Activated naive CD4-positive, alpha-beta T cell treated with anti-CD3 and anti-CD28 coated beads, Interleukin-2, amount 50 U/mL, for 24 hours (primary cell): ENCODE measurements at regions not wholly inside any gene's neighbourhood (a gene's known extent, or its start where the extent isn't known, plus 50 kb on each side); places are given as distances from the start of the nearest gene placed in this dataset.

ENCODE experiments used
- H3K27ac Mint-ChIP-seq: one replicate; pipeline ENCODE4 v1.8.0; 2021; ENCODE audit warnings: mild to moderate bottlenecking, mixed read lengths
- H3K27me3 Mint-ChIP-seq: one replicate; pipeline ENCODE4 v1.8.0; 2021; ENCODE audit warnings: mixed read lengths
- H3K36me3 Mint-ChIP-seq: one replicate; pipeline ENCODE4 v1.8.0; 2021; ENCODE audit warnings: mixed read lengths
- H3K4me1 Mint-ChIP-seq: one replicate; pipeline ENCODE4 v1.8.0; 2021; ENCODE audit warnings: mixed read lengths
- H3K4me3 Mint-ChIP-seq: one replicate; pipeline ENCODE4 v1.8.0; 2021; ENCODE audit warnings: mild to moderate bottlenecking, mixed read lengths
- H3K9me3 Mint-ChIP-seq: one replicate; pipeline ENCODE4 v1.8.0; 2021; ENCODE audit warnings: mixed read lengths

DNA sequence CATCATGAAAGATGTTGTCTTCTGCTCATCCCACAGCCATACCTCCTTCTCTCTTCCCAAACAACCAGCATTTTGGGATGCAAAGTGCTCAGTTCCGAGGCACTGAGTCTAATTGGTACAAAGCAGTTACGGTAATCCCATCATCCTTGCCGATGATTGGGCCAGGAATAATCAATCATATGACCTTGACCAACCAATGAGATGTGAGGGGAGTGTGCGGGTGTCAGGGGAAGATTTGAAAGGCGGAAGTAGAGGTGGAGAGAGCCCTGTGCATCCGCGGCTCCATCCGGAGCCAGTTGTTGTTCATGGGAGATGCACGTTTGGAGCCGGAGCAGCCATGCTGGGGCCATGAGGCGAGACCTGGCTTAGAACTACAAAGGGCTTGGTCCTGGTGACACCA is 67.3 kb downstream of the SYNE3 start:
- Mint-ChIP-seq H3K27me3 (no peaks in the 10 kb centered on the region), H3K4me1 (peaks cover 4% of the 10 kb centered on the region), H3K4me3 (no peak overlapping the region), H3K9me3 (no peaks in the 10 kb centered on the region), H3K36me3 (peaks cover 6% of the 10 kb centered on the region), H3K27ac (no peak overlapping the region)

DNA sequence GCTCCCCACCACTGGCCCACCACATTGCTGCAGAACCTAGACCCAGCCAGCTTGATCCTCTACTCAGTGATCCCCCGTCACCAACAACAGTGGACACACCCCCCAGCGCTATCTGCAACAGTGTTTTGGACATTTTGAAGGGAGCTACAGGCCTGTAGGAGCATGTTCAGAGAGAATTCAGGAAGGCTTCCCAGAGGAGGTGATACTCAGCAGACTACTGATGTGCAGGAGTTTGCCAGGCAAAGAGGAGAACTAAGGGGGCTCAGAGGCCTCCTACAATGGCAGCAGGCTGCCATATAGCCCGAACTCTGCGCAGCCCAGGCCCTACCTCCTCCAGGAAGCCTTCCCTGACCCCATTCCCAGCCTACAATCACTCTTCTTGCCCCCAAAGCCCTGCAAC is 70.0 kb downstream of the SYNE3 start:
- Mint-ChIP-seq H3K27me3 (no peaks in the 10 kb centered on the region), H3K27ac (peak overlapping the region; percentile 41), H3K4me1 (peaks cover 5% of the 10 kb centered on the region), H3K9me3 (no peaks in the 10 kb centered on the region), H3K36me3 (peaks cover 8% of the 10 kb centered on the region), H3K4me3 (no peak overlapping the region)

DNA sequence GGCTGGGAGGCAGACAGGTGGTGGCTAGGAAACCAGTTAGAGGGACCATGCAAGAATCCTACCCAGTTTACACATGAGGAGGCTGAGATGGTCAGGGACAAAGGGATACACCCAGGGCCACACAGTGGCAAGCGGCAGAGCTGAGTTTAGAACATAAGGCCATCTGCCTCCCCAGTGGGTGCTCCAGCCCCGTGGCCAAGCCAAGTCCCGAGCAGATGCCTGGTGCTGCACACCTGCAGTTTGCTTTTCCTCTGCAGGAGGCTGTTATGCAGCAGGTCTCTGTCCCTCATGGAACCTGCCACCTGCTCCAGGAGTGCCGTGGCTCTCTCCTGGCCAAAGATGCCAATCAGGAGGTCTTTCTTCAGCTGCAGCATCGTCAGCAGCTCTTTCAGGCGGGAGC is 70.8 kb downstream of the SYNE3 start:
- no peak overlapping the region for H3K4me3 Mint-ChIP-seq
- peak overlapping the region; percentile 26 for H3K27ac Mint-ChIP-seq
- H3K4me1 Mint-ChIP-seq = peaks cover 5% of the 10 kb centered on the region
- peaks cover 7% of the 10 kb centered on the region for H3K36me3 Mint-ChIP-seq
- H3K27me3 Mint-ChIP-seq = no peaks in the 10 kb centered on the region
- H3K9me3 Mint-ChIP-seq = no peaks in the 10 kb centered on the region

DNA sequence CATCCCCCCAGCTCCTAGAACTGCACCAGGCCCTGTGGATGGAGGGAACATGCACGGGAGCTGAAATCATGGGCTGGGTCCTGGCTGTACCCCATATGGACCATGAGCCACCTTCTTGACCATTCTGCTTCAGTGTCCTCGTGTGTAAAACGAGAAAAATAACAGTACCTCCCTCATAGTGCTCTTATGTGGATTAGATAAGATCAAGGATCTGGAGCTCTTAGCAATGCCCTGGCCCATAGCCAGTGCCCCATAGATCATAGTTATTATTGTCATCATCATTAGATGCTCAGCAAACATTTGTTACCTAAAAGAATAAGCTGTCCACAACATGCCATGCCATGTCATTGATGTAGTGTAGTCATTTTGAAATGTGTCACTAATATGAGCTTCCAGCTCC is 71.3 kb downstream of the SYNE3 start:
- Mint-ChIP-seq H3K4me1 (peaks cover 5% of the 10 kb centered on the region), H3K9me3 (no peaks in the 10 kb centered on the region), H3K4me3 (no peak overlapping the region), H3K36me3 (peaks cover 7% of the 10 kb centered on the region), H3K27ac (peak overlapping the region; percentile 26), H3K27me3 (no peaks in the 10 kb centered on the region)

DNA sequence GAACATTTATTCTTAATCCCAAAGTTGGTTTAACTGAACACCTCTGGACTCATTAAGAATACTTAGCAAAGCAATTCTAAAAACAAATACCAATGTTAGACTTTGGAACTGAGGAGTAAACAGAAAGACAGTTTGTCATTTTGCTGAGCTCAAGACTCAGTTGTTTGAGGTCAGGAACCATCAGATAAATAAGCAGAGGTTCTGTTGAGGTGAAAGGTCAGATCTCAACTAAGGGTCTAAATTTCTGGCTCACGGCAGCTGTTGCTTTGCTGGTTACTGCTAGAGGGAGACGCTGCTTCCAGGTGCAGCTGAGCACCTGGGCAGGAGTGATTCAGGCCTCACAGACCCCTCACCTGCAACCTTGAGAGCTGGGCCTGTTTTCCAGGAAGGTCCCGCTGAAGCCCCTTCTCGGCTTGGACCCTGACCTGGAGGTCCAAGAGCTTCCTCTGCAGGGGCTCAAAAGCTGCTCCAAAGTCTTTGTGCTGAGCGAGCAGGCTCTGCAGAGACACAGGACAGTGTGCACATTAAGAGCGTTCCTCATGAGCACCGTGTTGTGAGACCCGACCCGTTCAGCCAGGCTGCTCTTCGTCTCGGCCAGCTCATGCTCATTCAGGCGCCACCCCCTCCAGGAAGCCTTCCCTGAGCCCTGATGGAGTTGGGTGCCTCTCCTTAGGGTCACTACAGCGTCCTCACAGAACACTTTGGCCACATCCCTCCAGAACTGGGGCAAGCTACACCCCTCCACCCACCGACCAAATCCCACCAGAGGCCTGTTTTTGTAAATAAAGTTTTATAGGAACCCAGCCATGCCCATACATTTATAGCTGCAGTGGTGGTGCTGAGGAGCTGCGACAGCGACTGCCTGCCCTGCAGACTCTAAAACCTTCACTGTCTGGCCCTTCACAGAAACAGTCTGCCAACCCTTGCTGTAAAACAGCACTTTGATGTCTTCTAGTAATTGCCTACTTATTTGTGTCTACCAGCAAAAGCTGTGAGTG is 72.0 kb downstream of the SYNE3 start:
- peak overlapping the region; percentile 26 for H3K27ac Mint-ChIP-seq
- peaks cover 7% of the 10 kb centered on the region for H3K36me3 Mint-ChIP-seq
- H3K27me3 Mint-ChIP-seq = no peaks in the 10 kb centered on the region
- no peak overlapping the region for H3K4me3 Mint-ChIP-seq
- no peaks in the 10 kb centered on the region for H3K9me3 Mint-ChIP-seq
- peaks cover 5% of the 10 kb centered on the region for H3K4me1 Mint-ChIP-seq

DNA sequence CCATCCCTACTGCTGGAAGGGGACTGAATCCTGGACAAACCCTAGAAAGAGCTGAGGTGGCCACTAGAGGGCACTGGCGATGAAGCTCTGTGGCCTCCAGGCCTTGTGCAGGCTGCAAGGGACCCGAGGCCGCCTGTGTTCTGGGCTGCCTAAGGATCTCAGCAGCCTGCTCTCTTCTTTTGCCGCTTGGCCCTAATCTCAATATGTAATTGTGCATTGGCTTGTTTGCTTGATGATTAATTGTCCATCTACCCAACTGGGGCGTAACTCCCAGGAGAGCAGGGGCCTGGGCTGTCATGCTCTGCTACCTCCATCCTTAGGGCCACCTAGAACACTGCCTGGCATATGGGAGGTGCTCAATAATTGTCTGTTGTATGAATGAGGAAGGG is 73.8 kb downstream of the SYNE3 start:
- H3K4me1 Mint-ChIP-seq = peaks cover 5% of the 10 kb centered on the region
- H3K27me3 Mint-ChIP-seq = no peaks in the 10 kb centered on the region
- no peak overlapping the region for H3K27ac Mint-ChIP-seq
- peaks cover 4% of the 10 kb centered on the region for H3K36me3 Mint-ChIP-seq
- H3K9me3 Mint-ChIP-seq = no peaks in the 10 kb centered on the region
- no peak overlapping the region for H3K4me3 Mint-ChIP-seq

DNA sequence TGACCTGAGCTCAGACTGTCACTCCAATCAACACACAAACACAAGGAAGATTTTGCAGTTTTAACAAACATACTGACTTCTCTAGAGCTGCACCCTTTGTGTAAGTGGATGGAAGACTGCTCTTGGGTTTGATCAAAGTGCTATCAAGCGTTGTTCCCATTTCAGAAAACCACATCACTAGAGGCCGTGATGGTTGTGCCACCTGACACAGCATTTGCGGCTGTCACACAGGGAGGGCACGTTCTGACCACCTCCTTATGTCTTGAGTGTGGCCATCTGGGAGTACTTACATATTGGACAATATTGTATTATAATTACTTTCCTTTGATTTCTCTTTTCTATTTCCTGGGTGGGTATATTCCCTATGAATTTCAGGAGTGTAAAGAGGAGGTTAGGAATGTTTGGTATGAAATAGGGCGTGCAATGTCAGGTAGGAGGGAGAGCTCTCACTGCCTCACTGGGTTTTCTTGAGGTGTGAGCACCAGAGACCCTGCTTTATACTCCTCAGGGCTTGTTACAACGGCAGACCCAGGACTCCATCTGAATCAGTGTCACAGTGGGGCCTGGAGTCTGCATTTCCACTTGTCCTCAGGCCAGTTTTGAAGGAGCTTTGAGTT is 74.3 kb downstream of the SYNE3 start:
- peaks cover 5% of the 10 kb centered on the region for H3K4me1 Mint-ChIP-seq
- H3K36me3 Mint-ChIP-seq = peaks cover 4% of the 10 kb centered on the region
- H3K27me3 Mint-ChIP-seq = no peaks in the 10 kb centered on the region
- no peak overlapping the region for H3K4me3 Mint-ChIP-seq
- no peak overlapping the region for H3K27ac Mint-ChIP-seq
- no peaks in the 10 kb centered on the region for H3K9me3 Mint-ChIP-seq

DNA sequence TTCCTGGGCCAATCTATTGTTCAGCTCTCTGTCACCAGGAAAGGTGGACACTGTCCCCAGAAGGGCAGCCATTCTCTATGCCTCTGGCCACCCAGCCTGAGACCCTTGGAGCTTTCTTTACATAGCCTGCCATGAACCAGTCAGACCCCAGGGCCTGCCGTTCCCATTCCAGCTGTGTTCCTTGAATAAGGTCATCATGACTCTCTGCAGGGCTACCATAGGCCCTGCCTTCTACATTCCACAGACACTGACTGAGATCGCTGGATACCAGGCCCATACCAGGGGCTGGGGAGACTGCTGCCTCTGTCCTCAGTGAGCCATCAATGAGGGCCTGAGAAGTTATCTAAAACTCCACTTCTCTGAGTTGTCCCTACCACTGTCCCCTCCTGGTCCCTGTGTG is 75.5 kb downstream of the SYNE3 start:
- Mint-ChIP-seq H3K9me3 (no peaks in the 10 kb centered on the region), H3K27me3 (no peaks in the 10 kb centered on the region), H3K4me3 (no peak overlapping the region), H3K36me3 (peaks cover 7% of the 10 kb centered on the region), H3K27ac (no peak overlapping the region), H3K4me1 (peaks cover 5% of the 10 kb centered on the region)

DNA sequence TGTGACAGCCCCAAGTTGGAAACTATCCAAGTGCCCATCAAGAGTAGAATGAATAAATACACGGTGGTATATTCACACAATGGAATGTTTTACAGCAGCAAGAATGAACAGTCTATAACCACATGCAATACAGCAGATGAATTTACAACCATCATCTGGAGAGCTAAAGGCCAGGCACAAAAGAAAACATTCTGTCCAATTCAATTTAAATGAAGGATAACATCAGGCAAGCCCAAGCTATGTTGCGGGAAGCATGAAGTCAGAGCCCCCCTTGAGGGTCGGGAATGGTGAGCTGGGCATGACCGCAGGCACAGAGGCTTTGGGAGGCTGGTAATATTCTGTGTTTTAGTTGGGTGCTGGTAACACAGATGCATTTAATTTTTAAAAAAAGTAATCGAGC is 76.0 kb downstream of the SYNE3 start:
- Mint-ChIP-seq H3K9me3 (no peaks in the 10 kb centered on the region), H3K36me3 (peaks cover 11% of the 10 kb centered on the region), H3K27ac (no peak overlapping the region), H3K4me3 (no peak overlapping the region), H3K27me3 (no peaks in the 10 kb centered on the region), H3K4me1 (peaks cover 5% of the 10 kb centered on the region)

DNA sequence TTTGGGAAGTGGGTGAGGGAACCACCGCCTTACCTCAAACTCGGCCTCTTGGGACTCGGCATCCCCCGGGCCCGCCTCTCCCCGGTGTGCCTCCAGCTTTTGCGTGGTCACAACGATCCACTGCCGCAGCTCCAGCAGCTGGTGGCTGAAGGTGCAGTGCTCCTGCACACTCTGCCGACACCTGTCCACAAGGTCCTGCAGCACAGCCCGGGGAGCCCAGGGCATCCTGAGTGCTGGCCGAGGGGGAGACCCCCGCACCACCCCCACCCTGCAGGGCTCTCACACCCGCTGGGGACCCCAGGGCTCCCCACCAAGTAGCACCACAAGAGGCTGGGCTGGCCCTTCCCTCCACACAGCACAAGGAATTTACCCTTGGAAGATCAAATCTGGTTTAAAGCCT is 76.6 kb downstream of the SYNE3 start:
- Mint-ChIP-seq H3K4me1 (peaks cover 5% of the 10 kb centered on the region), H3K27ac (no peak overlapping the region), H3K27me3 (no peaks in the 10 kb centered on the region), H3K9me3 (no peaks in the 10 kb centered on the region), H3K4me3 (no peak overlapping the region), H3K36me3 (peaks cover 16% of the 10 kb centered on the region)

DNA sequence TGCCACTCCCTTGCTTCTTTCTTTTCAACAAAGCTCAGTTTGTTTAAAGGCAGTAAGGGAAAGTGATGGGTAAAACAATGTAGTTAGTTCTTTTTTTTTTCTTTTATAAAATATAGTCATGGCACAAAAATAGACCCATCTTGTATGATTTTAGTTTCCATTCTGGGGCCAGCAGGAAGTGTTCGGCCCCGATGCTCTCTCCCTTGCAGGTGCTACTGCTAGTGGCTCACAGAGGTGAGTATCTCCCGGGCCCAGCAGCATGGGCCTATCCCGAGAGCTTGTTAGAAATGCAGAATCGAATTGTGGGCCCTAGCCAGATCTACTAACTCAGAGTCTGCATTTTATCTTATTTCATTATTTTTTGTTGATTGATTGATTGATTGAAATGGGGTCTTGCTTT is 78.7 kb downstream of the SYNE3 start:
- peaks cover 2% of the 10 kb centered on the region for H3K4me1 Mint-ChIP-seq
- no peak overlapping the region for H3K4me3 Mint-ChIP-seq
- H3K9me3 Mint-ChIP-seq = no peaks in the 10 kb centered on the region

DNA sequence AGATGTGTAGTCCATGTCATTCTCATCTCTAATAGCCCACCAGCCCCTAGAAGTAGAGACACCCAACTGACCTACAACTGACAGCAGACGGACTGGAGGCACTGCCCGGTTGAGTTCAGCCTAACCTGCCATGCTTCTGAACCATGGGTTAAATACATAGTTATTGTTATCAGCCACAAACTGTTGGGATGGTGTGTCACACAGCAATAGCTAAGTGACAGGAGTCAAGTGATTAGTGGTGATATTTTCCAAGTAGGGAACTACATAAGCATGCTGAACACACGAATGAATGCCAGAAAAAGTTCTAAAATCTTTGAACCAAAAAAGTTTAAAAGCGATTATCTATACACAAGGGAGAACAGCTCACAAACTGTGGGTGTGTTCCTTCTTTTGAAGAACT is 80.1 kb downstream of the SYNE3 start:
- H3K4me1 Mint-ChIP-seq = no peaks in the 10 kb centered on the region
- no peak overlapping the region for H3K27ac Mint-ChIP-seq
- no peak overlapping the region for H3K4me3 Mint-ChIP-seq
- H3K9me3 Mint-ChIP-seq = no peaks in the 10 kb centered on the region
- H3K27me3 Mint-ChIP-seq = no peaks in the 10 kb centered on the region
- peaks cover 14% of the 10 kb centered on the region for H3K36me3 Mint-ChIP-seq

More for the DNA sequence above, 78.7 kb downstream of the SYNE3 start:
- no peaks in the 10 kb centered on the region for H3K27me3 Mint-ChIP-seq
- peaks cover 15% of the 10 kb centered on the region for H3K36me3 Mint-ChIP-seq
- no peak overlapping the region for H3K27ac Mint-ChIP-seq

DNA sequence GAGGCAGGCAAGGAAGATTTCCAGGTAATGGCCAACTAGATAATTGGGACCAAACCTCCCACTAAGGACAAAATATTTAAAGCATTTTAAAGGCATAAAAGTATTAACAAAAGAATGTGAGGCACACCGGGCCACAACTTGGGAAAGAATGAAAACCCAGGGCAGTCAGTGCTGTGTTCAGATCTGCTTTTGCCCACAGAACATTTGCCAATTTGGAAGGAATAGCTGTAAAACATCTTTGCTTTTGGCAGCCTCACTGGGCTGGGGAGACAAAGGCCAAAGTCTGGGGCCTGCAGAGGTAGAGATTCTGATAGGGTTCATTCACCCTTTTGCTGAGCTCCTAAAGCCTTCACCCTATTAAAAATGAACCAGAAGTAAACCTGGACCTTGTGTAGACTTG is 82.3 kb downstream of the SYNE3 start:
- no peaks in the 10 kb centered on the region for H3K27me3 Mint-ChIP-seq
- H3K27ac Mint-ChIP-seq = no peak overlapping the region
- H3K4me3 Mint-ChIP-seq = no peak overlapping the region
- H3K9me3 Mint-ChIP-seq = no peaks in the 10 kb centered on the region
- no peaks in the 10 kb centered on the region for H3K4me1 Mint-ChIP-seq
- peaks cover 14% of the 10 kb centered on the region for H3K36me3 Mint-ChIP-seq

DNA sequence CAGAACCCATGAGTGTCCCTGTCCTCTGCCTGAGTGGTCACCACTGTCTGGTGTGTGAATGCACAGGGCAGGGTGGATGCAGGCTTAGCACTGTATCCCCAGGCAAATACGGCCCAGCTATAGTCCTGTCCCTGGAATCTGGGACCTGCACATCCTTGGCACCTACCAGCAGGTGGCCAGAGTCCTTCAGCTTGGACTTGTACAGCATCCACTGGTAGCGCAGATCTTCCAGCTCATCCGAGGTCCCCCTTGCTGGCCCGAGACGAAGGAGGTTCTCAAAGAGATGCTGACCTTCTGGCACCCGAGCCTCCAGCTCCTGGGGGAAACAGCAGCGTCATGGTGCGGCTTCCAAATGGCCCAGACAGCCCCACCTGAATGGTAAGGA is 83.4 kb downstream of the SYNE3 start:
- H3K4me3 Mint-ChIP-seq = no peak overlapping the region
- H3K4me1 Mint-ChIP-seq = no peaks in the 10 kb centered on the region
- H3K9me3 Mint-ChIP-seq = no peaks in the 10 kb centered on the region
- H3K36me3 Mint-ChIP-seq = peaks cover 14% of the 10 kb centered on the region
- H3K27me3 Mint-ChIP-seq = no peaks in the 10 kb centered on the region
- H3K27ac Mint-ChIP-seq = no peak overlapping the region

DNA sequence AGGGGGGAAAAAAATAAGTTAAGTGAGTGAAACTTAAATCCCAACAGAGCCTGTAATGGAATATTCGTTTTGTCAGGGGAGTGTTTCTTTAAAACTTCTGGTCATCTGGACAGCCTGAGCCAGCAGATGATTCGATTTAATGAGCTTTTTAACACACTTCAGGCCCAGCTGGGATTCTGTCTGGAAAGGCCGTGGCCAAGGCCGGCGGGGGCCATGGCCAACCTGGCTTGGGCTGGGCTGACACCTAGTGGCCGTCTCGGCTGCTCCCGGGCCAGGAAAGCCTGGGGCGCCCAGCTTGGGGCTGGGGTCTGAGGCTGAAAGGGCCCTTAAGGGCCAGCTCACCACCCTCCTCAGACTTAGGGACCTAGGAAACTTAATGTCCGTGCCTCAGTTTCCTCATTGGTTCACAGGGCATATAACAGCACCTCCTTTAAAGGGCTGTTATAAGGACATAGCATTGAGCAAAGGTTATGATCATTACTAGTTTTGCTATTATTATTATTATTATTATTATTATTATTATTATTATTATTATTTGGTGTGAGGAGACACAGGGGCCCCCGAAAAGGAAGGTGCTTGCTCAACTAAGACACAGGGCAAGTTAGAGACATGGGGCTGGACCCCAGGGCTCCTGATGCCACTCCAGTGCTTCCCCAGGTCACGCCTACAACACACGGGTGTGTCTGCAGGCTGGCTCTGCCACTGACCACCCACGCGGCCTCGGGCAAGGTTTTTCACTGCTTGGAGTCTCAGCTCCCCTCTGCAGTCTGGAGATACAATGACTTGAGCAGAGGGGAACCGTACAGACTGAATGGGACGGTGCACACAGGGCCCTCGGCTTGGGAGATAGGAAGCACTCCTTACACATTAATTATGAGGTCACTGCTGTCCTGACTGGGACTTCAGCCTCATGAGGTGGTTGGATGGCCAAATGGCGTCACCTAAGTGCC is 84.0 kb downstream of the SYNE3 start:
- Mint-ChIP-seq H3K9me3 (no peaks in the 10 kb centered on the region), H3K27me3 (no peaks in the 10 kb centered on the region), H3K27ac (no peak overlapping the region), H3K4me1 (no peaks in the 10 kb centered on the region), H3K36me3 (peaks cover 14% of the 10 kb centered on the region), H3K4me3 (no peak overlapping the region)
